Uterus (tissue), 2 donors: ENCODE measurements at regions not wholly inside any gene's neighbourhood (a gene's known extent, or its start where the extent isn't known, plus 50 kb on each side); places are given as distances from the start of the nearest gene placed in this dataset.

ENCODE experiments used
- CTCF ChIP-seq, 4 experiments: fragments of 200-600 bp in 2 of 4; fragments of 450-650 bp in 2 of 4; sonication (generic) in 2 of 4; IDR thresholded peaks; one replicate each; pipeline ENCODE4 v1.5.1; 2016 to 2019; ENCODE audit warnings: antibody characterized with exemption in 4 of 4, mild to moderate bottlenecking in 2 of 4, moderate library complexity in 1 of 4
- POLR2A ChIP-seq, 2 donors: fragments of 450-650 bp; IDR thresholded peaks; one replicate each; pipeline ENCODE4 v1.6.1; 2016; ENCODE audit warnings: antibody characterized with exemption in 2 of 2, mild to moderate bottlenecking in 1 of 2, moderate library complexity in 1 of 2

- TF ChIP-seq CTCF (IDR thresholded peaks at IDR 0.05), result no peak
- TF ChIP-seq POLR2A (IDR thresholded peaks at IDR 0.05), result no peak
Measured at GRCh38 chr18:39825485-39826150, 2129.4 kb upstream of the PIK3C3 start.
